ENCODE measurements at regions not wholly inside any gene's neighbourhood (a gene's known extent, or its start where the extent isn't known, plus 50 kb on each side); places are given as distances from the start of the nearest gene placed in this dataset.

- TF ChIP-seq REST (IDR thresholded peaks at IDR 0.05; ENCODE audit: unreplicated experiment), result no peak
Observed at GRCh38 chr6:4611429-4612129, 164.6 kb upstream of the CDYL start (continued).

GRCh38 chr6:4610256-4610655 lies 165.9 kb upstream of the CDYL start:
- ATAC-seq, result no peak
- Histone ChIP-seq H2AFZ (peak overlapping the region; percentile 76), H3K27me3 (ENCODE audit: insufficient read depth) (no peaks in the 10 kb centered on the region), H3K9me2 (ENCODE audit: insufficient read depth) (peaks cover 5% of the 10 kb centered on the region), H4K20me1 (replicated peaks; ENCODE audit: insufficient read depth) (no peaks in the 10 kb centered on the region), H3K79me2 (replicated peaks; ENCODE audit: insufficient read depth) (no peaks in the 10 kb centered on the region), H3K4me2 (no peak overlapping the region), H3K4me1 (ENCODE audit: insufficient read depth) (no peaks in the 10 kb centered on the region), H3K4me3 (no peak overlapping the region), H3K27ac (ENCODE audit: low read depth) (no peak overlapping the region), H3F3A (replicated peaks; ENCODE audit: low read depth) (no peaks in the 10 kb centered on the region), H3K36me3 (ENCODE audit: insufficient read depth) (no peaks in the 10 kb centered on the region)
- peaks cover 8% of the 10 kb centered on the region; the same call in 2 of the 3 replicates for H3K9me3 Mint-ChIP-seq
- TF ChIP-seq EZH2 (IDR thresholded peaks at IDR 0.05; ENCODE audit: low read depth, unreplicated experiment) (no peak), CREB1 (CRISPR knock-in tag; IDR thresholded peaks at IDR 0.05; ENCODE audit: low read depth) (no peak), NANOG (IDR thresholded peaks at IDR 0.05; ENCODE audit: borderline replicate concordance) (no peak), ZNF114 (CRISPR knock-in tag; IDR thresholded peaks at IDR 0.05) (no peak)
- H3K27me3 Mint-ChIP-seq (ENCODE audit: insufficient read depth, low read depth, poor library complexity), result peaks cover 9% of the 10 kb centered on the region
- no peaks in the 10 kb centered on the region; the same call in 2 of the 3 replicates for H3K4me1 Mint-ChIP-seq
- H3K27ac Mint-ChIP-seq, result no peak overlapping the region
- no peak overlapping the region for H3K4me3 Mint-ChIP-seq
- DNase-seq (ENCODE audit: low spot score), result no peak
- H3K36me3 Mint-ChIP-seq (ENCODE audit: low read depth), result no peaks in the 10 kb centered on the region; the same call in 2 of the 3 replicates

- Mint-ChIP-seq H3K4me3 (no peak overlapping the region), H3K4me1 (no peaks in the 10 kb centered on the region; the same call in 2 of the 3 replicates), H3K9me3 (peaks cover 4% of the 10 kb centered on the region; the same call in 2 of the 3 replicates), H3K27ac (no peak overlapping the region), H3K36me3 (ENCODE audit: low read depth) (no peaks in the 10 kb centered on the region), H3K27me3 (ENCODE audit: insufficient read depth, low read depth, poor library complexity) (peaks cover 7% of the 10 kb centered on the region)
- H3K27ac ChIP-seq (ENCODE audit: low read depth), result no peak overlapping the region
- no peak overlapping the region for H3K4me2 ChIP-seq
- no peaks in the 10 kb centered on the region for H3K27me3 ChIP-seq (ENCODE audit: insufficient read depth)
- H3K9me2 ChIP-seq (ENCODE audit: insufficient read depth), result peaks cover 5% of the 10 kb centered on the region; the same call in 1 of the 2 replicates
- H2AFZ ChIP-seq, result peak overlapping the region; percentile 52; the same call in 1 of the 2 replicates
- DNase-seq (ENCODE audit: low spot score) (no peak), ATAC-seq (no peak)
- H3F3A ChIP-seq (replicated peaks; ENCODE audit: low read depth), result no peaks in the 10 kb centered on the region
- H3K4me3 ChIP-seq, result no peak overlapping the region
- H4K20me1 ChIP-seq (replicated peaks; ENCODE audit: insufficient read depth), result no peaks in the 10 kb centered on the region
- no peaks in the 10 kb centered on the region for H3K4me1 ChIP-seq (ENCODE audit: insufficient read depth)
- no peaks in the 10 kb centered on the region for H3K79me2 ChIP-seq (replicated peaks; ENCODE audit: insufficient read depth)
- no peaks in the 10 kb centered on the region for H3K36me3 ChIP-seq (ENCODE audit: insufficient read depth)
- TF ChIP-seq JUNB (IDR thresholded peaks at IDR 0.05; ENCODE audit: unreplicated experiment), result no peak
- TF ChIP-seq CTCF (conservative IDR thresholded peaks at IDR 0.05; ENCODE audit: low read depth in 2 of 2), result no peak
- no peak for TF ChIP-seq EZH2 (IDR thresholded peaks at IDR 0.05; ENCODE audit: low read depth, unreplicated experiment)
- no peak for TF ChIP-seq POLR2AphosphoS5 (IDR thresholded peaks at IDR 0.05; ENCODE audit: low read depth)
- TF ChIP-seq STAT1 (IDR thresholded peaks at IDR 0.05; ENCODE audit: unreplicated experiment), result no peak
Observed at GRCh38 chr6:4608361-4609115, 167.7 kb upstream of the CDYL start.

All from GM23338 (cell line).